Smooth muscle cell (in vitro differentiated cells): ENCODE measurements at regions not wholly inside any gene's neighbourhood (a gene's known extent, or its start where the extent isn't known, plus 50 kb on each side); places are given as distances from the start of the nearest gene placed in this dataset.

Experiments
- DNase-seq: peaks from one replicate; lab custom pipeline; 2025; ENCODE audit not compliant: unreplicated experiment; lab: John Stamatoyannopoulos, UW
- H2AFZ ChIP-seq: fragments of 200-600 bp; sonication (generic); 2 replicates; pipeline ENCODE4 v1.6.0; 2016; ENCODE audit warnings: antibody characterized with exemption, low read depth, mild to moderate bottlenecking
- H3F3A ChIP-seq: fragments of 200-600 bp; sonication (generic); 2 replicates; pipeline ENCODE4 v1.6.0; 2017; ENCODE audit warnings: antibody characterized with exemption, low read depth
- H3K27ac ChIP-seq: fragments of 200-600 bp; sonication (generic); 2 replicates; pipeline ENCODE4 v1.5.1; 2016; ENCODE audit warnings: low read depth, mild to moderate bottlenecking
- H3K27me3 ChIP-seq: fragments of 200-600 bp; sonication (generic); 2 replicates; pipeline ENCODE4 v1.6.1; 2016; ENCODE audit warnings: low read depth, mild to moderate bottlenecking
- H3K36me3 ChIP-seq: fragments of 200-600 bp; sonication (generic); 2 replicates; pipeline ENCODE4 v1.5.1; 2016; ENCODE audit warnings: low read depth
- H3K4me1 ChIP-seq: fragments of 200-600 bp; sonication (generic); 2 replicates; pipeline ENCODE4 v1.5.1; 2016; ENCODE audit warnings: low read depth
- H3K4me2 ChIP-seq: fragments of 200-600 bp; sonication (generic); 2 replicates; pipeline ENCODE4 v1.6.0; 2016; ENCODE audit warnings: mild to moderate bottlenecking
- H3K4me3 ChIP-seq: fragments of 200-600 bp; sonication (generic); 2 replicates; pipeline ENCODE4 v1.5.1; 2016; ENCODE audit warnings: mild to moderate bottlenecking
- H3K79me2 ChIP-seq: fragments of 200-600 bp; sonication (generic); 2 replicates; pipeline ENCODE4 v1.6.0; 2016; ENCODE audit warnings: low read depth, mild to moderate bottlenecking
- H3K9ac ChIP-seq: fragments of 200-600 bp; sonication (generic); 2 replicates; pipeline ENCODE4 v1.6.0; 2016; ENCODE audit warnings: low read depth
- H3K9me3 ChIP-seq: fragments of 200-600 bp; sonication (generic); replicated peaks from 2 replicates; pipeline ENCODE4 v1.5.1; 2016; ENCODE audit warnings: low read depth
- H4K20me1 ChIP-seq: fragments of 200-600 bp; sonication (generic); 2 replicates; pipeline ENCODE4 v1.6.0; 2016; ENCODE audit warnings: low read depth
- WGBS: methylation state at CpG from one replicate; pipeline ENCODE4 v1.1.7; 2016; ENCODE audit warnings: low lambda C conversion rate; 5-methylcytosine and 5-hydroxymethylcytosine counted together
- TF ChIP-seq, protein P1 (sequence below): fragments of 200-600 bp; sonication (generic); IDR thresholded peaks from 2 replicates; pipeline ENCODE4 v1.5.1; 2017; ENCODE audit warnings: borderline replicate concordance, mild to moderate bottlenecking, antibody characterized with exemption; ENCODE audit not compliant: insufficient read depth, poor library complexity, severe bottlenecking

DNA sequence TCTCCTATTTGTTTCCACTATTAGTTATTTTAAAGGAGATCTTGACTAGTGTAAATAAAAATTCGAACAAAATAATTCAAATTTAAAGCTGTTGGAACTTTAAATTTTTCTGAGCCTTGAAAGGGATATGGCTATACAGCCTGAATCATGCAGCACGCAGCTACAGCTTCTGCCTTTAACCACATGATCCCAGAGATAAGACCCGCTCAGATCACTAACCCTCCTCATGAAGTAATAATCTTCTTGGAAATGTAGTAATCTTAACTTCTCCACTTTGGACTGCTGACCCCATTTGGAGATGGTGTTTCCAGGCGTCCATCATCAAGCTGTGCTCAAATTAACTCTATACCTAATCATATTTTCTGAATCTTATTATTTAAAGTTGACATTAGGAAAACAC is 336.6 kb downstream of the DSC3 start:
- no peak overlapping the region for H2AFZ ChIP-seq
- H3K27ac ChIP-seq: no peak overlapping the region
- TF ChIP-seq, protein P1, sequence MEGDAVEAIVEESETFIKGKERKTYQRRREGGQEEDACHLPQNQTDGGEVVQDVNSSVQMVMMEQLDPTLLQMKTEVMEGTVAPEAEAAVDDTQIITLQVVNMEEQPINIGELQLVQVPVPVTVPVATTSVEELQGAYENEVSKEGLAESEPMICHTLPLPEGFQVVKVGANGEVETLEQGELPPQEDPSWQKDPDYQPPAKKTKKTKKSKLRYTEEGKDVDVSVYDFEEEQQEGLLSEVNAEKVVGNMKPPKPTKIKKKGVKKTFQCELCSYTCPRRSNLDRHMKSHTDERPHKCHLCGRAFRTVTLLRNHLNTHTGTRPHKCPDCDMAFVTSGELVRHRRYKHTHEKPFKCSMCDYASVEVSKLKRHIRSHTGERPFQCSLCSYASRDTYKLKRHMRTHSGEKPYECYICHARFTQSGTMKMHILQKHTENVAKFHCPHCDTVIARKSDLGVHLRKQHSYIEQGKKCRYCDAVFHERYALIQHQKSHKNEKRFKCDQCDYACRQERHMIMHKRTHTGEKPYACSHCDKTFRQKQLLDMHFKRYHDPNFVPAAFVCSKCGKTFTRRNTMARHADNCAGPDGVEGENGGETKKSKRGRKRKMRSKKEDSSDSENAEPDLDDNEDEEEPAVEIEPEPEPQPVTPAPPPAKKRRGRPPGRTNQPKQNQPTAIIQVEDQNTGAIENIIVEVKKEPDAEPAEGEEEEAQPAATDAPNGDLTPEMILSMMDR: no peak
- peak overlapping the region; percentile 13 for H3K4me2 ChIP-seq
- H3K27me3 ChIP-seq: no peaks in the 10 kb centered on the region
- no peaks in the 10 kb centered on the region for H4K20me1 ChIP-seq
- no peaks in the 10 kb centered on the region for H3K4me1 ChIP-seq
- H3F3A ChIP-seq: no peaks in the 10 kb centered on the region
- 22% methylated on average over 4 of the region's 4 CpGs for WGBS
- no peak for DNase-seq
- no peak overlapping the region for H3K4me3 ChIP-seq
- H3K9ac ChIP-seq: no peak overlapping the region
- H3K79me2 ChIP-seq: no peaks in the 10 kb centered on the region
- H3K9me3 ChIP-seq: no peaks in the 10 kb centered on the region
- H3K36me3 ChIP-seq: no peaks in the 10 kb centered on the region

DNA sequence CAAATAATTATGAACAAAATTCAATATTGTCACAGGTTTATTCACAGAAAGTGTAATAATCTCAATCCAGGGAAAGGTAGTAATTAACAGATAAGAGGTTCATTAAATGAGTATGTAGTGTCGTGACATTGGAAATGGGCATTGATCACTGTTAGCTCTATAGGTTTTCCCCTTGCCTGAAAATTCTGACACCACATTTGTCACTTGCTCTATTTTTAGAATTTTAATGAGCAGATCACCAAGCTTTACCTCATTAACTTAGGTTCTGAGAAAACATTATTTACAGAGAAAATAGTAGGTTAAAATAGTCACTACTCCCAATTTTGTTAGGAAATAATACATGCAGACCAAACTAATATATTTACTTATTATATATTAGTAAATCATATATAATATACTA is 344.0 kb downstream of the DSC3 start:
- no peak overlapping the region for H3K27ac ChIP-seq
- TF ChIP-seq, protein P1: no peak
- no peak overlapping the region for H3K4me2 ChIP-seq
- H3K36me3 ChIP-seq: no peaks in the 10 kb centered on the region
- H3K9me3 ChIP-seq: no peaks in the 10 kb centered on the region
- H3K4me3 ChIP-seq: no peak overlapping the region
- no peaks in the 10 kb centered on the region for H3K27me3 ChIP-seq
- peaks cover 5% of the 10 kb centered on the region for H3K4me1 ChIP-seq
- 85% methylated on average over 1 of the region's 1 CpG for WGBS
- no peaks in the 10 kb centered on the region for H4K20me1 ChIP-seq
- DNase-seq: no peak
- no peak overlapping the region for H2AFZ ChIP-seq
- no peaks in the 10 kb centered on the region for H3F3A ChIP-seq
- H3K9ac ChIP-seq: no peak overlapping the region
- H3K79me2 ChIP-seq: no peaks in the 10 kb centered on the region

DNA sequence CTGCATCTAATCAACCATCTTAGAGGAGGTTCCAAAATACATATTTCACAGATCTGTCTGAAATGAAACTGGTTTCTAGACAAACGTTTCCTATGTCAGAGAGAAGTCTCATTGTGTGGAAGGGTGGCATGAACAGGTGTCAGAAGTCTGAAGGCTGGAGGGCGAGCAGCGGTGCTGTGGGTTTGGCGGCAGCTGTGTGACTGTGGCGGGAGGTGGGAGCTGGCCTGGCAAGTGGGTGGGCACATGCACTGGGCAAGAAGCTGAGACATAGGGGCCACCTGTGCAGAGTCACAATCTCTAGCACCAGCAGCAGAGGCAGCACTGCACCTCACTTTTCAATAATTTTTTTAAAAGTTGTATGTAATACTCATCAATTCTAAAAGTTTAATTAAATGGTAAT is 346.3 kb downstream of the DSC3 start:
- DNase-seq: no peak
- Histone ChIP-seq H3F3A (no peaks in the 10 kb centered on the region), H3K36me3 (no peaks in the 10 kb centered on the region), H4K20me1 (no peaks in the 10 kb centered on the region), H3K27me3 (no peaks in the 10 kb centered on the region), H3K9me3 (no peaks in the 10 kb centered on the region), H3K9ac (no peak overlapping the region), H3K79me2 (no peaks in the 10 kb centered on the region), H3K4me1 (peaks cover 5% of the 10 kb centered on the region), H2AFZ (no peak overlapping the region), H3K27ac (no peak overlapping the region), H3K4me3 (no peak overlapping the region), H3K4me2 (no peak overlapping the region)
- TF ChIP-seq, protein P1: no peak
- 91% methylated on average over 5 of the region's 5 CpGs for WGBS

DNA sequence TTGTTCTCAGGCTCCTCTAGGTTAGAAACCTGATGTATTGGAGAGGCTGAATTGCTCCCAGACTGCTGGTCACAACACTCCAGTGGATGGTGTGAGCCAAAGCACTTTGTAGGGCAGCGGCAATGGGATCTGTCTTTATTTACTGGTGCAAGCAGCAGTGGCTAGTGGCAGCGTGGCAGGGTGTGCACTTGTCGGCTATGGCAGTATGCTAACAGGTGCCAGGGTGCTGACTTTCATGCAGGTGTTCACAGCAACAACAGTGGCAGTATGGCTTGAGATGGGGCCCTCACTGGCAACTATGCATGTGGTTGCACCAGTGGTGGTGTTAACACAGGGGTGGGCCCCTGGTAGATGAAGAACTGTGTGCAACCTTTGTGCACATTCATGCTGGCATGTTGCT is 347.8 kb downstream of the DSC3 start:
- no peaks in the 10 kb centered on the region for H3F3A ChIP-seq
- H2AFZ ChIP-seq: no peak overlapping the region
- no peaks in the 10 kb centered on the region for H3K79me2 ChIP-seq
- H3K4me2 ChIP-seq: no peak overlapping the region
- H3K9me3 ChIP-seq: no peaks in the 10 kb centered on the region
- DNase-seq: no peak
- 94% methylated on average over 3 of the region's 3 CpGs for WGBS
- H3K27ac ChIP-seq: no peak overlapping the region
- no peak overlapping the region for H3K9ac ChIP-seq
- H3K4me1 ChIP-seq: no peaks in the 10 kb centered on the region
- no peaks in the 10 kb centered on the region for H4K20me1 ChIP-seq
- H3K4me3 ChIP-seq: no peak overlapping the region
- H3K27me3 ChIP-seq: no peaks in the 10 kb centered on the region
- TF ChIP-seq, protein P1: no peak
- H3K36me3 ChIP-seq: no peaks in the 10 kb centered on the region
